ENCODE measurements at regions not wholly inside any gene's neighbourhood (a gene's known extent, or its start where the extent isn't known, plus 50 kb on each side); places are given as distances from the start of the nearest gene placed in this dataset.
"Not testable (repeated sequence)": the region's sequence is repeated elsewhere in the genome, so short reads cannot be mapped to it uniquely, and the experiment has no call there.

- DNase-seq (no peak), ATAC-seq (no peak)
- no peaks in the 10 kb centered on the region for H3K9me3 ChIP-seq (ENCODE audit: control insufficient read depth, low read length, poor library complexity, severe bottlenecking)
- Mint-ChIP-seq H3K36me3 (ENCODE audit: low read depth) (peaks cover 2% of the 10 kb centered on the region), H3K4me3 (no peak overlapping the region), H3K27me3 (peaks cover 4% of the 10 kb centered on the region), H3K27ac (no peak overlapping the region), H3K4me1 (no peaks in the 10 kb centered on the region)
These were observed 148.6 kb upstream of the ELL2 start for GRCh38 chr5:96110300-96110699.

- H3K36me3 Mint-ChIP-seq (ENCODE audit: low read depth); DNase-seq; H3K27ac Mint-ChIP-seq; H3K4me1 Mint-ChIP-seq; H3K9me3 ChIP-seq (ENCODE audit: control insufficient read depth, low read length, poor library complexity, severe bottlenecking); H3K27me3 Mint-ChIP-seq; ATAC-seq; H3K4me3 Mint-ChIP-seq: not testable (repeated sequence)
These were observed 147.0 kb upstream of the ELL2 start for GRCh38 chr5:96108629-96109028.

GRCh38 chr5:96103829-96104228, 142.2 kb upstream of the ELL2 start:
- not testable (repeated sequence) for H3K27me3 Mint-ChIP-seq, ATAC-seq

GRCh38 chr5:96101358-96102089, 139.9 kb upstream of the ELL2 start:
- DNase-seq: no peak
- ATAC-seq: no peak
- H3K27ac Mint-ChIP-seq: no peak overlapping the region
- H3K36me3 Mint-ChIP-seq (ENCODE audit: low read depth): no peaks in the 10 kb centered on the region
- H3K9me3 ChIP-seq (ENCODE audit: control insufficient read depth, low read length, poor library complexity, severe bottlenecking): no peaks in the 10 kb centered on the region
- H3K27me3 Mint-ChIP-seq: no peaks in the 10 kb centered on the region
- no peak overlapping the region for H3K4me3 Mint-ChIP-seq
- no peaks in the 10 kb centered on the region for H3K4me1 Mint-ChIP-seq

More at GRCh38 chr5:96103829-96104228, 142.2 kb upstream of the ELL2 start:
- DNase-seq; H3K4me1 Mint-ChIP-seq; H3K36me3 Mint-ChIP-seq (ENCODE audit: low read depth); H3K27ac Mint-ChIP-seq; H3K9me3 ChIP-seq (ENCODE audit: control insufficient read depth, low read length, poor library complexity, severe bottlenecking); H3K4me3 Mint-ChIP-seq: not testable (repeated sequence)

- not testable (repeated sequence) for H3K27me3 Mint-ChIP-seq; H3K36me3 Mint-ChIP-seq (ENCODE audit: low read depth); H3K4me1 Mint-ChIP-seq; ATAC-seq; DNase-seq; H3K27ac Mint-ChIP-seq; H3K4me3 Mint-ChIP-seq; H3K9me3 ChIP-seq (ENCODE audit: control insufficient read depth, low read length, poor library complexity, severe bottlenecking)
These were observed 135.8 kb upstream of the ELL2 start for GRCh38 chr5:96097488-96097887.

- Mint-ChIP-seq H3K4me3 (no peak overlapping the region), H3K36me3 (ENCODE audit: low read depth) (no peaks in the 10 kb centered on the region), H3K27me3 (no peaks in the 10 kb centered on the region), H3K27ac (no peak overlapping the region), H3K4me1 (no peaks in the 10 kb centered on the region)
- H3K9me3 ChIP-seq (ENCODE audit: control insufficient read depth, low read length, poor library complexity, severe bottlenecking): no peaks in the 10 kb centered on the region
- no peak for ATAC-seq
- DNase-seq: no peak
These were observed 135.1 kb upstream of the ELL2 start for GRCh38 chr5:96096724-96097123.

GRCh38 chr5:96094904-96095303, 133.3 kb upstream of the ELL2 start:
- ATAC-seq (no peak), DNase-seq (no peak)
- H3K9me3 ChIP-seq (ENCODE audit: control insufficient read depth, low read length, poor library complexity, severe bottlenecking): no peaks in the 10 kb centered on the region
- Mint-ChIP-seq H3K27me3 (no peaks in the 10 kb centered on the region), H3K27ac (no peak overlapping the region), H3K4me1 (no peaks in the 10 kb centered on the region), H3K4me3 (no peak overlapping the region), H3K36me3 (ENCODE audit: low read depth) (no peaks in the 10 kb centered on the region)

GRCh38 chr5:96093890-96094381, 132.3 kb upstream of the ELL2 start:
- Mint-ChIP-seq H3K36me3 (ENCODE audit: low read depth) (no peaks in the 10 kb centered on the region), H3K4me3 (no peak overlapping the region), H3K27me3 (no peaks in the 10 kb centered on the region), H3K4me1 (no peaks in the 10 kb centered on the region), H3K27ac (no peak overlapping the region)
- DNase-seq: no peak
- no peaks in the 10 kb centered on the region for H3K9me3 ChIP-seq (ENCODE audit: control insufficient read depth, low read length, poor library complexity, severe bottlenecking)
- no peak for ATAC-seq

- Mint-ChIP-seq H3K36me3 (ENCODE audit: low read depth) (no peaks in the 10 kb centered on the region), H3K27ac (no peak overlapping the region), H3K27me3 (no peaks in the 10 kb centered on the region), H3K4me3 (no peak overlapping the region), H3K4me1 (no peaks in the 10 kb centered on the region)
- no peak for DNase-seq
- no peaks in the 10 kb centered on the region for H3K9me3 ChIP-seq (ENCODE audit: control insufficient read depth, low read length, poor library complexity, severe bottlenecking)
- no peak for ATAC-seq
These were observed 131.7 kb upstream of the ELL2 start for GRCh38 chr5:96093340-96093739.

- Mint-ChIP-seq H3K36me3 (ENCODE audit: low read depth) (no peaks in the 10 kb centered on the region), H3K27ac (no peak overlapping the region), H3K4me3 (no peak overlapping the region), H3K4me1 (no peaks in the 10 kb centered on the region), H3K27me3 (no peaks in the 10 kb centered on the region)
- no peaks in the 10 kb centered on the region for H3K9me3 ChIP-seq (ENCODE audit: control insufficient read depth, low read length, poor library complexity, severe bottlenecking)
- no peak for ATAC-seq
- DNase-seq: no peak
These were observed 130.2 kb upstream of the ELL2 start for GRCh38 chr5:96091874-96092273.

- H3K9me3 ChIP-seq (ENCODE audit: control insufficient read depth, low read length, poor library complexity, severe bottlenecking): no peaks in the 10 kb centered on the region
- no peaks in the 10 kb centered on the region for H3K27me3 Mint-ChIP-seq
- no peak overlapping the region for H3K27ac Mint-ChIP-seq
- no peak for DNase-seq
- H3K4me3 Mint-ChIP-seq: no peak overlapping the region
- H3K36me3 Mint-ChIP-seq (ENCODE audit: low read depth): no peaks in the 10 kb centered on the region
- H3K4me1 Mint-ChIP-seq: no peaks in the 10 kb centered on the region
- ATAC-seq: no peak
These were observed 128.6 kb upstream of the ELL2 start for GRCh38 chr5:96090215-96090614.

GRCh38 chr5:96088706-96089498, 127.3 kb upstream of the ELL2 start:
- H3K9me3 ChIP-seq (ENCODE audit: control insufficient read depth, low read length, poor library complexity, severe bottlenecking): no peaks in the 10 kb centered on the region
- H3K4me3 Mint-ChIP-seq: no peak overlapping the region
- no peaks in the 10 kb centered on the region for H3K4me1 Mint-ChIP-seq
- H3K27me3 Mint-ChIP-seq: peaks cover 9% of the 10 kb centered on the region
- ATAC-seq (no peak), DNase-seq (no peak)
- H3K27ac Mint-ChIP-seq: no peak overlapping the region
- no peaks in the 10 kb centered on the region for H3K36me3 Mint-ChIP-seq (ENCODE audit: low read depth)

- peaks cover 16% of the 10 kb centered on the region for H3K27me3 Mint-ChIP-seq
- no peaks in the 10 kb centered on the region for H3K9me3 ChIP-seq (ENCODE audit: control insufficient read depth, low read length, poor library complexity, severe bottlenecking)
- H3K36me3 Mint-ChIP-seq (ENCODE audit: low read depth): no peaks in the 10 kb centered on the region
- H3K27ac Mint-ChIP-seq: no peak overlapping the region
- no peak for DNase-seq
- ATAC-seq: no peak
- H3K4me1 Mint-ChIP-seq: no peaks in the 10 kb centered on the region
- H3K4me3 Mint-ChIP-seq: no peak overlapping the region
These were observed 126.3 kb upstream of the ELL2 start for GRCh38 chr5:96087939-96088338.
